VCaP (cell line): ENCODE measurements at regions not wholly inside any gene's neighbourhood (a gene's known extent, or its start where the extent isn't known, plus 50 kb on each side); places are given as distances from the start of the nearest gene placed in this dataset.

Experiments used
- H3K27ac ChIP-seq: fragments of 450-650 bp; 2 replicates; pipeline ENCODE4 v1.5.1; 2017
- TF ChIP-seq, protein P1 (sequence below): fragments of 450-650 bp; conservative IDR thresholded peaks from 2 replicates; pipeline ENCODE4 v1.5.1; 2017; ENCODE audit warnings: mild to moderate bottlenecking, moderate library complexity

DNA sequence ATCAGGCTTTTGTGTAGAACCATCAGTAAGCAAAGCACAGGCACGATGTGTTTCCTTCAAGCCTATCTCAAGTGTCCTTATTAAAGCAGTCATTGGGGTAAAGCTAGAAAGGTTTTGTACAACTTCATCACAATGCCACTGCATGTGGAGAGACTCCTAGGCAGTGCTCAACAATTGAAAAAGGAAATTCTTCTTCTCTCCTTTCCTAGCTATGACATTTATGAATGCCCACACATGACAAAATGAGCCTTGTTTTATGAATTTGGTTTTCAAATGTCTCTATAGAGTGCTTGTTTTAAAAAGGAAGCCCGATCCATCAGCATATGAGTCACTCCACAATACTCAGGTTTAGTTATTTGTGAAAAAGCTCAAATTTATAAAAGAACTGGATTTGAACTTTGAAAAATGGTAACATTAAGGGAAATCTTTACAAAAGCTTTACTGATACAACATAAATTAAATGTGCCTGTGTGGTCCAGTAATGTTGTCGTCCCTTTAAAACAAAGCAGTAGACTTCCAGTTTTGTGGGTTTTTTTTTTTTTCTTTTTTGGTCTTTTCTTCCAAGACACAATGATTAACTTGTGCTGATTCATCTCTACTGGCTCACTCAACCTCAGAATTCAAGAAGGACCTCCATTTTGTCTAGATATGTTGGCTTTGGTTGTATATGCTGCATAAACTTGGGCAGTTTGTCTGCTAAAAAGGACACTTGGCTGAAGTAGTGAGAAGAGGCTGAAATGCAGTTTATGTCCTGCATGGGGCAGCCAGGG is 273.8 kb downstream of the GASK1B start:
- H3K27ac ChIP-seq, result no peak overlapping the region
- TF ChIP-seq, protein P1, sequence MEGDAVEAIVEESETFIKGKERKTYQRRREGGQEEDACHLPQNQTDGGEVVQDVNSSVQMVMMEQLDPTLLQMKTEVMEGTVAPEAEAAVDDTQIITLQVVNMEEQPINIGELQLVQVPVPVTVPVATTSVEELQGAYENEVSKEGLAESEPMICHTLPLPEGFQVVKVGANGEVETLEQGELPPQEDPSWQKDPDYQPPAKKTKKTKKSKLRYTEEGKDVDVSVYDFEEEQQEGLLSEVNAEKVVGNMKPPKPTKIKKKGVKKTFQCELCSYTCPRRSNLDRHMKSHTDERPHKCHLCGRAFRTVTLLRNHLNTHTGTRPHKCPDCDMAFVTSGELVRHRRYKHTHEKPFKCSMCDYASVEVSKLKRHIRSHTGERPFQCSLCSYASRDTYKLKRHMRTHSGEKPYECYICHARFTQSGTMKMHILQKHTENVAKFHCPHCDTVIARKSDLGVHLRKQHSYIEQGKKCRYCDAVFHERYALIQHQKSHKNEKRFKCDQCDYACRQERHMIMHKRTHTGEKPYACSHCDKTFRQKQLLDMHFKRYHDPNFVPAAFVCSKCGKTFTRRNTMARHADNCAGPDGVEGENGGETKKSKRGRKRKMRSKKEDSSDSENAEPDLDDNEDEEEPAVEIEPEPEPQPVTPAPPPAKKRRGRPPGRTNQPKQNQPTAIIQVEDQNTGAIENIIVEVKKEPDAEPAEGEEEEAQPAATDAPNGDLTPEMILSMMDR, result no peak

DNA sequence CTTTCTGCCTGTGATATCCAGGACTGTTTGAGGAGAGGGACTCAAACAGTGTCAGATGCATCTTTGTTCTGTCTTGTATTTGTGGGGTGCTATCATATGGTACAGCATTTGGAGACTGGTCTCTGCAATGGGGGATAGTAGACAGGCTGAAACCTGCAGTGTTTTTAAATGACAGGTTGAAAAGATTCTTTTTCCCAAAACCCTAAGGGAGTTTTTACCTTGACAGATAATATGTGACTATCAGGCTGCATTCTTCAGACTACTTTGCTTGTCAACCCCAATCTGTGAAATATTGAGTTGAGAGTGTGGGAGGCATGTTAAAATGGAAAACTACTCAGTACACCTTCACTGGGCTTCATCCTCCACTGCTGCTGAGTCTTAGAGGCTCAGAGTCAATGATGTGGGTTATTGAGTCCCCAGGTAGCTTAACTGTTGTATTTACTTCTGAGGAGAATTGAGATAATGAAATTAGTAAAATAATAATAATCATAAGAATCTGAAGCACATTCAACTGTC is 274.9 kb downstream of the GASK1B start:
- TF ChIP-seq, protein P1, result no peak
- no peak overlapping the region for H3K27ac ChIP-seq

DNA sequence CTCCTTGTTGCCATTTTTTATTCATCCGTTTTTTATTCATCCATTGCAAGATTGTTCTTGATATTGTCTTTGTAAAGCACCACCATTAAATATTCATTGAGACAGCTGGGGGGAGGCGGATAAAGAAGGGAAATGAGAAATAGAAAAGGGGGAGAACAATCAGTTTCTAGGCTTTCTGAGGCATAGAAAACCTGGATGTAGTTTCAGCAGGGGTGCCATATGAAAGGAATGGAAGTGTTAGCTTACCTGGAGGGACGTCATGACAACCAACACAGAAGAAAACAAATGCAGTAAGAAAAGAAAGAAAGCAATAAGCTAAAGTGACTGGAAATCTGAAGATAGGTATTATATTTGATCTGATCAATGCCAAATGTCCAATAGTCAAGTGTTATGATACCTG is 276.1 kb downstream of the GASK1B start:
- TF ChIP-seq, protein P1, result no peak

DNA sequence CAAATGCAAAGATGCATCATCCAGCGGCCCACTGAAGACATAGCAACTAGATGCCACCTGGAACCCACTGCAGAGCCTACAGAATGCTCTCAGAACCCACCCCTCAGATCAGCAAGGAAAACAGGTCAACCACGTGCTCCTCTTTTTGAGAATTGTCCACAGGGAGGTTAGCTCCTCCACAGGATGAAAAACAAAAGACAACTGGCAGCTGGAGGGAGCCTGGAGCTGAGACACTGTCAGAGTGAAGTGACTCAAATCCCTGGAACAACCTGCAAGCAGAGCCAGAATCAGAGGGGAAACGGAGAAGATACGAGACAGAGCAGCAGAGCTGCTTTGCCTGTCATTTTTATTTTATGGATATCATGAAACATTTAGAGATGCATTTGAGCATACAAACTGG is 277.6 kb downstream of the GASK1B start:
- TF ChIP-seq, protein P1, result no peak
- H3K27ac ChIP-seq, result no peak overlapping the region

More for the DNA sequence above, 276.1 kb downstream of the GASK1B start:
- H3K27ac ChIP-seq, result no peak overlapping the region

DNA sequence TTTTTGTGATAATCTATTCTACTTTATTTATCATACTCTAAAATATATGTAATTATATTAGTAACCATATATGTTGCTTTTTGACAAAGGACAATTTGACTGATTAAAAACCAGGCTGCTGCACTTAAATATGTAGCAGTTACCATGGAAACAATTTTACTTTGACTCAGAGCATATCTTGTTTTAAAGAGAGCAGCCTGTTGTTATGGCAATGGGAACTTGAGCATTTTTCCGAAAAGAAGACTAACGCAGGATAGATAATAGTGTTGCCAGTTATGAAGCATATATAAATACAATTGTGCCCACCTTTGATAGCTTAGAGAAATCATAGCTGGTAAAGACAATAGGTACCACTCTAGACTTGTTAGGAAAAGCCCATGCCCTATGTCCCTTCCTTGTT is 283.0 kb downstream of the GASK1B start:
- TF ChIP-seq, protein P1, result no peak

DNA sequence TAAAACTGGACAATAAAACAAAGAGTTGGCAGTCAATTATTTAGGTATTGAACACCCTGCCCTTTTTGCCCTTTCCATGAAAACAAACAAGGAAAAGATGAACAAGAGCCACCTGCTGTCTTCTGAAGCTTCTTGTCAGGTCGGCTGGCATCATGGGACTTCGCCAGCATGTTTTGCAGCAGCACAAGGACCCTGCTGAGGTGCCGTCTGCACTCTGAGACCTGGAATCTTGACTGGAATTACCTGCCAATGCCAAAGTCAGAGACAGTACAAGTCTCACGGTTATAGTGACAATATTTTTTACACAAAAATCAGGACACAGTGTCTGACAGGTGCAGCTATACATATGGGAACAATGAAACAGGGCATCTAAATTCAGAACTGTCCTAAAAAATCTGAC is 284.5 kb downstream of the GASK1B start:
- H3K27ac ChIP-seq, result no peak overlapping the region; the same call in 1 of the 2 replicates
- TF ChIP-seq, protein P1, result no peak

More for the DNA sequence above, 283.0 kb downstream of the GASK1B start:
- H3K27ac ChIP-seq, result no peak overlapping the region

DNA sequence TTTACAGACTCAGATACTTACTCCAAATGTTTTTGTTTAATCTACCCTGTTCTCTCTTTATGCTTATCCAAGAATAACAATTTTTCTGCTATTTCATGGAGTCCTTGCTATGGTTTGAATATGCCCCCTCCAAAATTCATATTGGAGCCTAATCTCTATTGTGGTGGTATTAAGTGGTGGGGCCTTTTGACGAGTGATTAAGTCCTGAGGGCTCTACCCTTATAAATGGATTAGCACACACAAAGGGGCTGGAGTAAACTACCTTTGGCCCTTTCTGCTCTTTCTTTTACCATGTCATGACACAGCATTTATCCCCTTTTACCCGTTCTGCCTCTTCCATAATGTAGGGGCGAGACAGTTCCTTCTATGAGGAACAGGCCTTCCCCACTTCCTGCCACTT is 285.5 kb downstream of the GASK1B start:
- TF ChIP-seq, protein P1, result no peak
- no peak overlapping the region for H3K27ac ChIP-seq
